ENCODE measurements at regions not wholly inside any gene's neighbourhood (a gene's known extent, or its start where the extent isn't known, plus 50 kb on each side); places are given as distances from the start of the nearest gene placed in this dataset.
A peak's percentile ranks its signal among the peaks of the same experiment; 100 is the strongest.

DNA sequence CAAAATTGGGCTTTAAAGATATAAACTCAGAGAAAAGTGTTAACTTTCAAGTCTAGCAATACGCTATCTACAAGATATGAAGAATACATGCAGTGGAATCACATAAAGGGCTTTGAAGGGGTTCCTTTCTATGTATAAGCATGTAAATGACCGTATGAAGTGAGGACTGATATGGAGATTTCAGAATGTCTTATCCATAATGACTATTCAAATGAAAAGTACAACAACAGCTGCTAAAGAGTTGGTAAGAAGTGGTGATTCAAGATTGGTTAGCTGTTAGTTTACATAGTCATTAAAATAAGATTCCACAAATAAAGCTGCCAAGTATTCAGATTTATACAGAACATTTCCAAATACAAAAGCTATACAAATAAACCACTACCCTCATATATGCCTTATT is 153.4 kb upstream of the STARD13 start:
- TF ChIP-seq, protein P1, sequence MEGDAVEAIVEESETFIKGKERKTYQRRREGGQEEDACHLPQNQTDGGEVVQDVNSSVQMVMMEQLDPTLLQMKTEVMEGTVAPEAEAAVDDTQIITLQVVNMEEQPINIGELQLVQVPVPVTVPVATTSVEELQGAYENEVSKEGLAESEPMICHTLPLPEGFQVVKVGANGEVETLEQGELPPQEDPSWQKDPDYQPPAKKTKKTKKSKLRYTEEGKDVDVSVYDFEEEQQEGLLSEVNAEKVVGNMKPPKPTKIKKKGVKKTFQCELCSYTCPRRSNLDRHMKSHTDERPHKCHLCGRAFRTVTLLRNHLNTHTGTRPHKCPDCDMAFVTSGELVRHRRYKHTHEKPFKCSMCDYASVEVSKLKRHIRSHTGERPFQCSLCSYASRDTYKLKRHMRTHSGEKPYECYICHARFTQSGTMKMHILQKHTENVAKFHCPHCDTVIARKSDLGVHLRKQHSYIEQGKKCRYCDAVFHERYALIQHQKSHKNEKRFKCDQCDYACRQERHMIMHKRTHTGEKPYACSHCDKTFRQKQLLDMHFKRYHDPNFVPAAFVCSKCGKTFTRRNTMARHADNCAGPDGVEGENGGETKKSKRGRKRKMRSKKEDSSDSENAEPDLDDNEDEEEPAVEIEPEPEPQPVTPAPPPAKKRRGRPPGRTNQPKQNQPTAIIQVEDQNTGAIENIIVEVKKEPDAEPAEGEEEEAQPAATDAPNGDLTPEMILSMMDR (IDR thresholded peaks at IDR 0.05; ENCODE audit: low read depth, low read length): no peak
- no peak for DNase-seq (ENCODE audit: extremely low read depth, low read depth)

DNA sequence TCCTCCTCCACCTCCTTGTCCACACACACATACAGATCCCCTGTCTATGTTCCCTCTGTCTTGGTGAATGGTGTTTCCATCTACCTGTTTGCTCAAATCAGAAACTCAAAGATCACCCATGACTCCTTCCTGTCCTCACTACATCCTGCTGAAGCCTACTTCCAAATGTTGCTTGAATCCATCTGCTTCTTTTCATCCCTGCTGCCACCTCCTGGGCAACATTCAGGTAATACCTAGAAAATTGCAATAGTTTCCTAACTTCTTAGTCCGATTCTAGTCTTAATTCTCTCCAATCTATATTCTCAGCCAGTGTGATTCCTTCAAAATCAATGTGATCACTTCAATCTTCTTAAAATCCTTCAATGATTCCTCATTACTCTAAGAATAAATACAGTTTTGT is 155.5 kb upstream of the STARD13 start:
- TF ChIP-seq, protein P1 (IDR thresholded peaks at IDR 0.05; ENCODE audit: low read depth, low read length): peak; percentile 29
- no peak for DNase-seq (ENCODE audit: extremely low read depth, low read depth)

- DNase-seq (ENCODE audit: extremely low read depth, low read depth): no peak
- TF ChIP-seq, protein P1 (IDR thresholded peaks at IDR 0.05; ENCODE audit: low read depth, low read length): no peak
These were observed 159.5 kb upstream of the STARD13 start for GRCh38 chr13:33445024-33445423.

DNA sequence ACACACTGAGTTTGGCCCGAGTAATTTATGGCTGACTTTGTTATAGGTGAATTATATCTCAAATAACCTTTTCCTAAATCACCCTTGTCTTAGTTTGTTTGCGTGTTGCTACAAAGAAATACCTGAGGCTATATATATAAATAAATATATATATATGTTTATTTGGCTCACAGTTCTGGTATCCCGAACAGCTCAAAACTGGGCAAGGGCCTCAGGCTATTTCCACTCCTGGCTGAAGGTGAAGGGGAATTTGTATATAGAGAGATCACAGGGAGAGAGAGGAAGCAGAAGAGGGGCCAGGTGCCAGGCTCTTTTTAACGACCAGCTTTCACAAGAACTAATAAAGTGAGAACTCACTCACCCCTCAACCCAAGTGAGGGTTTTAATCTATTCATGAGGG is 159.9 kb upstream of the STARD13 start:
- TF ChIP-seq, protein P1 (IDR thresholded peaks at IDR 0.05; ENCODE audit: low read depth, low read length): no peak
- no peak for DNase-seq (ENCODE audit: extremely low read depth, low read depth)

DNA sequence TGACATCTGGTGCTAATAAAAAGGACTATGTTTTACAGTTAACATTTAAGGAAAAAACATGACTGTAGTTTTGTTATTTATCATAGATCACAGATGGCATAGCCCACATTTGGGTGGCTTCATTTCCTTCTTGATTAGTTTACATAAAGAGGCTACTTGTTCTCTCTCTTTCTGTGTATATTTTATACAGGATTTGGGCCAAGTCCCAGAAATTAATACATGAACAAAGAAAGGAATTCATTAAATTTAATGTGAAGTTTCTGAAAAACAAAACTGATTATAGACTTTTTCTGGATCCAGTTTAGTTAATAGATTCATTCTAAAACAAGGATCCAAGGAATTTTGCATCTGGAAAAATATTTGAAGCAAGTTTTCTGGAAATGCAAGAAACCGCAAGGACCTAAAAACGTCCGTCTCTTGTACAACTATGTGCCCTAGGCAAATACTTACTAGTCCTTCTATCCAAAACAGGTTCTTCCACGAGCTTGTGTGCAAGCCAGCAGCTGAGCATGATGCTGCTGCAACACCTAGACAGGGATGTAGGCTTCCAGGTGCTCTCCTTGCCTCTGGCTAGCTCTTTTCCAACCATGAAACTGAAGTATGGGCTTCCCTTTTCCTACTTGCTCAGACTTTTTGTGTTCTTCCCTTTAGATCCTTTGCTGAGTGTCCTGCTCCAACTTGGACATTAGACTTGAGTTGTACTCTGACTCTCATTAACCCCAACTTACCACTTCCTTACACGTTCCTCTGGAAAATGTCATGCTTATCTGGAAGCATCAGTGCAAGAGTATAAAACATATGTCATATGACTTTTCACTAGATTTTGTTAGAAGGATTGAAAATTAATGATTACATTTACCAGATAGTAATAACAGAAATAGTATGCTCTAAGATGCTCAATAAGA is 161.5 kb upstream of the STARD13 start:
- DNase-seq (ENCODE audit: extremely low read depth, low read depth): peak; percentile 84
- TF ChIP-seq, protein P1 (IDR thresholded peaks at IDR 0.05; ENCODE audit: low read depth, low read length): no peak

- TF ChIP-seq, protein P1 (IDR thresholded peaks at IDR 0.05; ENCODE audit: low read depth, low read length): no peak
- DNase-seq (ENCODE audit: extremely low read depth, low read depth): no peak
These were observed 163.3 kb upstream of the STARD13 start for GRCh38 chr13:33448889-33449288.

DNA sequence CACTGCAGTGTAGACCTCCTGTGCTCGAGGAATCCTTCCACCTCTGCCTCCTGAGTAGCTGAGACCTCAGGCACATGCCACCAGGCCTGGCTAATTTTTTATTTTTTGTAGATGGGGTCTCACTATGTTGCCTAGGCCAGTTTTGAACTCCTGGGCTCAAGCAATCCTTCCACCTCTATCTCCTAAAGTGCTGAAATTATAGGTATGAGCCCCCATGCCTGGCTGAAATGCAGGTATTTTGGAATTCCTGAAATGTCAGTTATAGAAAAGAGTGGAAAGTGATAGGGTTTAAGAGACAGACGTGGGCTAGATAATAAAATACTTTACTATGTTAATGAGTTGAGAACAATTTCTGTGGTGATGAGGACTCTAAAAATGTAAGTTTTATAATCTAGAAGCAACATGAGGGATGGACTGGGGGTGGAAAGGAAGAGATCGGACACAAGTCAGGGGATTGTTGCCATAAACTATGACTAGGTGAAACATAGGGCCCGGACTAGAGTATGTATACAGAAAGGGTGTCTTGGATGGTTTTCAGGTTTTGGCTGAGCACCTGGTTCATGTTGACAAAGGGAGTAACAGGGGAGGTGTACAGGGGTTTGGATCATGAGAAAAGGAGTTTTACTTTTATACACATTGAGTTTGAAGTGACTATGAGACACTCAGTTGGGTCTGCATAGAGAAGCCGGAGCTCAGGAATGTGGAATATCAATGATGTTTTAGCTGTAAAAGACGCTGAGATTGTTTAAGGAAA is 165.6 kb upstream of the STARD13 start:
- TF ChIP-seq, protein P1 (IDR thresholded peaks at IDR 0.05; ENCODE audit: low read depth, low read length): no peak
- no peak for DNase-seq (ENCODE audit: extremely low read depth, low read depth)
